ENCODE measurements at regions not wholly inside any gene's neighbourhood (a gene's known extent, or its start where the extent isn't known, plus 50 kb on each side); places are given as distances from the start of the nearest gene placed in this dataset.
"Not testable (repeated sequence)": the region's sequence is repeated elsewhere in the genome, so short reads cannot be mapped to it uniquely, and the experiment has no call there.

- WGBS (ENCODE audit: extremely low coverage, insufficient coverage, insufficient read length), result no CpG with 5 or more reads among the region's 3 CpGs
- not testable (repeated sequence) for DNase-seq; H3K27me3 ChIP-seq (ENCODE audit: insufficient read depth, low read length); H3K36me3 ChIP-seq (ENCODE audit: control insufficient read depth in 1 of 2, insufficient read depth in 2 of 2, low read length in 2 of 2); H3K14ac ChIP-seq (ENCODE audit: low read length); H4K8ac ChIP-seq (ENCODE audit: low read depth, low read length); H3K9ac ChIP-seq (ENCODE audit: low read length); H3K79me1 ChIP-seq (ENCODE audit: low read length); H4K91ac ChIP-seq (ENCODE audit: low read depth, low read length); H3K4ac ChIP-seq (ENCODE audit: low read depth, low read length); H4K12ac ChIP-seq (ENCODE audit: low read depth, low read length); H2AFZ ChIP-seq (ENCODE audit: insufficient read depth, low read length, poor library complexity); H3K9me3 ChIP-seq (ENCODE audit: insufficient read depth, low read depth, low read length); H2BK5ac ChIP-seq (ENCODE audit: low read depth, low read length, poor library complexity); H3K4me2 ChIP-seq (ENCODE audit: low read length); H2BK120ac ChIP-seq (ENCODE audit: insufficient read depth, low read length, poor library complexity); H2BK12ac ChIP-seq (ENCODE audit: low read length); H3K27ac ChIP-seq (ENCODE audit: low read depth, low read length); H3K23ac ChIP-seq (ENCODE audit: low read length); H3K79me2 ChIP-seq (ENCODE audit: control insufficient read depth, insufficient read depth, low read length, poor library complexity); H3K4me3 ChIP-seq (ENCODE audit: low read depth, low read length); H3K4me1 ChIP-seq (ENCODE audit: control insufficient read depth in 1 of 2, insufficient read depth in 2 of 2, low read length in 2 of 2); H2AK5ac ChIP-seq (ENCODE audit: low read length); H3K18ac ChIP-seq (ENCODE audit: low read length)
Observed at GRCh38 chr9:94397766-94398379, 69.4 kb upstream of the NUTM2F start.

- H2BK5ac ChIP-seq (ENCODE audit: low read depth, low read length, poor library complexity); H2AFZ ChIP-seq (ENCODE audit: insufficient read depth, low read length, poor library complexity); H3K4me1 ChIP-seq (ENCODE audit: control insufficient read depth in 1 of 2, insufficient read depth in 2 of 2, low read length in 2 of 2); H3K36me3 ChIP-seq (ENCODE audit: control insufficient read depth in 1 of 2, insufficient read depth in 2 of 2, low read length in 2 of 2); H3K18ac ChIP-seq (ENCODE audit: low read length); H3K4ac ChIP-seq (ENCODE audit: low read depth, low read length); H3K27ac ChIP-seq (ENCODE audit: low read depth, low read length); H4K8ac ChIP-seq (ENCODE audit: low read depth, low read length); H3K27me3 ChIP-seq (ENCODE audit: insufficient read depth, low read length); H3K9me3 ChIP-seq (ENCODE audit: insufficient read depth, low read depth, low read length); H4K12ac ChIP-seq (ENCODE audit: low read depth, low read length); H3K4me2 ChIP-seq (ENCODE audit: low read length); H3K79me1 ChIP-seq (ENCODE audit: low read length); H2BK12ac ChIP-seq (ENCODE audit: low read length); H4K91ac ChIP-seq (ENCODE audit: low read depth, low read length); H3K14ac ChIP-seq (ENCODE audit: low read length); H3K4me3 ChIP-seq (ENCODE audit: low read depth, low read length); H3K9ac ChIP-seq (ENCODE audit: low read length); H3K23ac ChIP-seq (ENCODE audit: low read length); H3K79me2 ChIP-seq (ENCODE audit: control insufficient read depth, insufficient read depth, low read length, poor library complexity); DNase-seq; H2BK120ac ChIP-seq (ENCODE audit: insufficient read depth, low read length, poor library complexity); H2AK5ac ChIP-seq (ENCODE audit: low read length): not testable (repeated sequence)
- no CpG with 5 or more reads among the region's 4 CpGs for WGBS (ENCODE audit: extremely low coverage, insufficient coverage, insufficient read length)
Observed at GRCh38 chr9:94400461-94400860, 72.0 kb upstream of the NUTM2F start.

- H4K91ac ChIP-seq (ENCODE audit: low read depth, low read length); H2AFZ ChIP-seq (ENCODE audit: insufficient read depth, low read length, poor library complexity); H3K4me3 ChIP-seq (ENCODE audit: low read depth, low read length); H3K79me1 ChIP-seq (ENCODE audit: low read length); DNase-seq; H2BK120ac ChIP-seq (ENCODE audit: insufficient read depth, low read length, poor library complexity); H2AK5ac ChIP-seq (ENCODE audit: low read length); H3K27ac ChIP-seq (ENCODE audit: low read depth, low read length); H4K8ac ChIP-seq (ENCODE audit: low read depth, low read length); H3K9ac ChIP-seq (ENCODE audit: low read length); H3K27me3 ChIP-seq (ENCODE audit: insufficient read depth, low read length); H3K9me3 ChIP-seq (ENCODE audit: insufficient read depth, low read depth, low read length); H4K12ac ChIP-seq (ENCODE audit: low read depth, low read length); H3K4me2 ChIP-seq (ENCODE audit: low read length); H2BK5ac ChIP-seq (ENCODE audit: low read depth, low read length, poor library complexity); H3K18ac ChIP-seq (ENCODE audit: low read length); H3K23ac ChIP-seq (ENCODE audit: low read length); H3K4ac ChIP-seq (ENCODE audit: low read depth, low read length); H2BK12ac ChIP-seq (ENCODE audit: low read length); H3K79me2 ChIP-seq (ENCODE audit: control insufficient read depth, insufficient read depth, low read length, poor library complexity); H3K36me3 ChIP-seq (ENCODE audit: control insufficient read depth in 1 of 2, insufficient read depth in 2 of 2, low read length in 2 of 2); H3K14ac ChIP-seq (ENCODE audit: low read length); H3K4me1 ChIP-seq (ENCODE audit: control insufficient read depth in 1 of 2, insufficient read depth in 2 of 2, low read length in 2 of 2): not testable (repeated sequence)
- no CpG with 5 or more reads among the region's 1 CpG for WGBS (ENCODE audit: extremely low coverage, insufficient coverage, insufficient read length)
Observed at GRCh38 chr9:94402795-94403194, 74.4 kb upstream of the NUTM2F start.

GRCh38 chr9:94403571-94403970, 75.1 kb upstream of the NUTM2F start:
- not testable (repeated sequence) for H3K36me3 ChIP-seq (ENCODE audit: control insufficient read depth in 1 of 2, insufficient read depth in 2 of 2, low read length in 2 of 2); H3K23ac ChIP-seq (ENCODE audit: low read length); H3K79me1 ChIP-seq (ENCODE audit: low read length); H4K91ac ChIP-seq (ENCODE audit: low read depth, low read length); H3K9me3 ChIP-seq (ENCODE audit: insufficient read depth, low read depth, low read length); H3K27me3 ChIP-seq (ENCODE audit: insufficient read depth, low read length); H3K4me2 ChIP-seq (ENCODE audit: low read length); H2BK5ac ChIP-seq (ENCODE audit: low read depth, low read length, poor library complexity); H2BK12ac ChIP-seq (ENCODE audit: low read length); H2AK5ac ChIP-seq (ENCODE audit: low read length); H3K18ac ChIP-seq (ENCODE audit: low read length); H4K12ac ChIP-seq (ENCODE audit: low read depth, low read length); H2AFZ ChIP-seq (ENCODE audit: insufficient read depth, low read length, poor library complexity); H2BK120ac ChIP-seq (ENCODE audit: insufficient read depth, low read length, poor library complexity); H3K4ac ChIP-seq (ENCODE audit: low read depth, low read length); H3K4me3 ChIP-seq (ENCODE audit: low read depth, low read length); H3K14ac ChIP-seq (ENCODE audit: low read length); H3K79me2 ChIP-seq (ENCODE audit: control insufficient read depth, insufficient read depth, low read length, poor library complexity); H3K9ac ChIP-seq (ENCODE audit: low read length); H3K4me1 ChIP-seq (ENCODE audit: control insufficient read depth in 1 of 2, insufficient read depth in 2 of 2, low read length in 2 of 2); H4K8ac ChIP-seq (ENCODE audit: low read depth, low read length); H3K27ac ChIP-seq (ENCODE audit: low read depth, low read length)
- peak in 1 of 2 donors; percentile 8 for DNase-seq
- WGBS (ENCODE audit: extremely low coverage, insufficient coverage, insufficient read length), result no CpG with 5 or more reads among the region's 3 CpGs
